ENCODE measurements at regions not wholly inside any gene's neighbourhood (a gene's known extent, or its start where the extent isn't known, plus 50 kb on each side); places are given as distances from the start of the nearest gene placed in this dataset.
"Not testable (repeated sequence)": the region's sequence is repeated elsewhere in the genome, so short reads cannot be mapped to it uniquely, and the experiment has no call there.

DNA sequence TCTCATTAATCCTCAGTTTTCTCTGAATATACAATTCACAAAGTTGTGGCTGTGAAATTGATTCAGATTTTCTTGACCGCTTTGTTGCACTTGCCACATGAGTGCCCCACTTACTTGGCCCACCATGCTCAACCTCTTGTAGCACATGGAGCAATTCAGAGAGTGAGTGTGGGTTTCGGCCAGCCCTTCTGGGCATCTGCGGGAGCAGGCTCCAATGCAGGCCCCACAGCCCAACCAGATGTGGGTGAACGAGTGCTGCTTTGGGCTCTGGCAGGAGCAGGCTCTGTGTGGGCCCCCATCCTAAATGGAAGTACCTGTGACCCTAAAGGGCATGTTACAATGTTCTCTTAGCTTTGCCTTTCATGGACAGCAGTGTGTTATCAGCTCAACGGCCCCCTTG lies 2338.6 kb downstream of the LRRC4C start:
- no peak for DNase-seq

DNA sequence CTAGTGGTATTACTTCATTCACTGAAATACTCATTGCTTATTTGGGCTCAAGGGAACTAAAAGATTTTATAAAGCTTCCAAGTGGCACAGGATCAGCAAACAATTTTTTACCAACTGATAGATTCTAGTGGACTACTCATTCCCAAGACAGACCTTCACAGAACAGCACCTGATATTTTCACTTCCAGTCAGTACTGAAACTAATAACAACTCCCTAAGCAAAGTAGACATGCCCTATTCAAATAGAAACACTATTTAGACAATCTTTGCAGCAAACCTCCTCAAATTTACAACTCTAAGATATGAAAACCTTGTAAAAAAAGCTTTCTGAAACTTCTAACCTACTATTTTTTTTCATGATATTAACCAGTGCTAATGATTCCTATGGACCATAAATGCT lies 2345.8 kb downstream of the LRRC4C start:
- no peak for DNase-seq

DNA sequence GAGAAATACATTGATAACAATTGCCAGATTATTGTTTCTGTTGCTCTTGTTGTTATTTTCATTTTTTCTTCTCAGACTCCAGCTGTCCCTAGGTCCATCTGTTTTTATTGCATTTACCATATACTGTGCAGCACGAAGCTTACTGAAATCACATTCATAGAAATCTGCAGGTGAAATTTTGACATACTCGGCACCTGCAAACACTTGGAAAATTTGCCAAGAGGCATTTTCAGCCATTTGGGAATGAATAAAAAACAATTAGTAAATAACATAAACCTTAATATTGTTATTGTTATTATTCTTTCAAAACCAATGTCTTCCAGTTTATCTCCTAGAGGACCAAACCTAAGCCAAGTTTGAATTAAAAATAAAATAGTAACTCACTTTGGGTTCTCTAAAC lies 2357.2 kb downstream of the LRRC4C start:
- DNase-seq: no peak

DNA sequence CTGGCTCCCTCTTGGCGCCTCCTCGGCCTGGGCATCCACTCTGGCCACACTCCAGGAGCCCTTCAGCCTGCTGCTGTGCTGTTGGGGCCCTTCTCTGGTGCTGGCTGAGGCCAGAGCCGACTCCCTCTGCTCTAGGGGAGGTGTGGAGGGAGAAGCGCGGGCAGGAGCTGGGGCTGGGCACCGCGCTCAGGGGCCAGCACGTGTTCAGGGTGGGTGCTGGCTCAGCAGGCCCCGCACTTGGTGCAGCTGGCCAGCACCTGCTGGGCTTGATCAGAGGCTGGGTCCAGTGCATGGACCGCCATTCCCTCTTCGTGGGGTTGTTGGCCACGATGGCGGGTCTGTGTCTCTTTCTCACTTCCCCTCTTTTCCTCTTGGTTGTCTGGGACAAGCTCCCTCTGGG lies 2381.0 kb downstream of the LRRC4C start:
- DNase-seq: no peak

DNA sequence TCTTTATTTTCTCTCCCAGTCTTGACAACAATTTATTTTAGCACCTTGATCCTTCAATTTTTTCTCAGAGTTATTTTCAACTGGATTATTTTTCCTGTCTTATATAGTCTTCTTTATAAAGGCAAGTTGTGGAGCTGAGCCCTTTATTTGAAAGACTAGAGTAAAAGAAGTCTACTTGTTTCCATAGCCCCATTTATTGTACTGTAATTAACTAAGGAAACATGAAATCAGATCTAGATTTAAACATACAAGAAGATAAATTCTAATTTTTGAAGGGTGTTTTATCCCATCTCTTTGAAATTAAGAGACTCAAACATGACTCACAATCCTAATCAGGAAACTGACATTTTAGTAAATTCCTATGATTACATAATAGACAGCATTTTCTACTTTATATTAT lies 2421.8 kb downstream of the LRRC4C start:
- no peak for DNase-seq

DNA sequence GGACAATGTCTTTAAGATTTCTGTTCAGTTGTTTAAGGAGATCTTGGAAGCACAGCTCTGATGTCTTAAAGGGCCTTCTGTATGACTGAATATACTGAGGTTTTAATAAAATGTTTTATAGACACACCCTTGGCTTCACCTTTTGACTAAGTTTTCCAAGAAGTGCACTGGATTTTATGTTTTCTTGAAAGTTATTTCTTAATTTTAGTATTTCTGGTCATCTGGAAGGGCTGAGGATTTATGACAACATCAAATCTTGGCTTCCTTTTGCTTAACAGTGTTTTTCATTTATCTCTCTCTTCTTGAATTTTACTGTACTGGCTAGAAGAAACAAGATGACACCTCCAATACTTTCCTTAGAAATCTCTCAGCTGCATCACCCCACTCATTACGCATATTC lies 2423.4 kb downstream of the LRRC4C start:
- DNase-seq: no peak

DNA sequence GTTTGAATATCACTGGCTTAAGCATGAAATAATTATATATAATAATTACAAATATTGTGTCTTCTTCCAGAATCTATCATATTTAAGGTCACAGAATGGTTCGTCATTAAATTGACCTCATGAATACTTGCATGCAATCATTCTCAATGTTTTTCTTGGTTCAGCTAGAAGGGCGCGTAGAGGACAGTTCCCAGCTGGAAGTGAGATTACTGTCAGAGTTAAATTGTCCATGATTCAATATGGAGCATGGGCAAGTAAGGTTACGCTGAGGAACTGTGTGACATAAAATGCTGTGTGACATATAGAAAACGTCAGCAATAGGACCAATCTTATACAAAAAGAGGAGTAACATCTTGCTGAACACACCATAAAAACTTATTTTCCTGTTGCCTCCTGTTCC lies 2423.5 kb upstream of the RAG2 start:
- no peak for DNase-seq

DNA sequence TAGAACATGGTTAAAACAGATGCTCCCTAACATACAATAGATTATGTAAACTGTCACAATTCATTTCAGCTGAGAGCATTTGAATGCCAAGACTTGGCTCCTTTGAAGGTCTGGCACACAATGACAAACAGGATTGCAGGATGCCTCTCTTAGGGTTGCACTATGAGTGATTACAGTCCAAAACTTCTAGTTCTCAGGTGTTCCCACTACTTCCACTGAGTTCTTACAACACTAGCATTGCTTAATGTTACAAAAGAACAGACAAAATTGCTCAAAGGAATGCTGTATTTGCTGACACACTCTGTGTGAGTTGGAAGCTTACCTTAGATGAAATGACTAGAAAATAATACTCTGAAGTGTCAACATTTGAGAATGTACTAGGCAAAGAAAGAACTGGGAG lies 2413.8 kb upstream of the RAG2 start:
- no peak for DNase-seq

DNA sequence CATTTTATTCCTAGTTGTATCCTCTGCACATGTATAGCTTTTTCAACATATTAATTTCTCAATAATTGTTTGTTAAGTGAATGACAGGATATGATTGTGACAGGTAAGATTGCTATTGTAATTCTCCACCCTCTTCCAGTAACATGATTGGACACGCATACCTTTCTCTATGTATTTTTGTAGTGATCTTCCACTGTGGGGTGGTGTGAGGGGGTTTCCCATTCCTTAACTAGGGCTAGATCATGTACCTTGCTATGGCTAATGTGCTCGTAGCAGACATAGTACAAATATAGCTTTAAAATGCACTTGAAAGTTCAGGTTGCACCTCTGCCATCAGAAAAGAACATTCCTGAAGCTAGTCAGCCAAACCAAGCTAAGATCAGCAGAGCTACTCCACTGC lies 2392.8 kb upstream of the RAG2 start:
- DNase-seq: no peak

DNA sequence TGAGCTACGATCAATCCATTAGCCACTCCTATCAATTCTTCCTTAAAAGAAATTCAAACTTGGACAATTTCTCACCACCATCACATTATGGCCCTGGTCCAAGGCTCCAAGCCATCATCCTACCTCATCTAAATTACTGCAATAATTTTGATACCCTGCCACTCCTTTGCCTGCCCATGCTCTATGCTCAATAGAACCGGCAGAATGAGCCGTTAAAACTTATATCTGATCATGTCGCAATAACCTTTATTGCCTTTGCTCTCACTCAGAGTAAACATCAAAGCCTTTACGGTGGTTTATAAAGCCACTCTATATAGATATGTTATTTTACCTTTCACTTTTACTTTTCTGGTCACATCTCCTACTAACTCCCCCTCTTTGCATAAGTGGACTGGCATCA lies 2392.1 kb upstream of the RAG2 start:
- no peak for DNase-seq

DNA sequence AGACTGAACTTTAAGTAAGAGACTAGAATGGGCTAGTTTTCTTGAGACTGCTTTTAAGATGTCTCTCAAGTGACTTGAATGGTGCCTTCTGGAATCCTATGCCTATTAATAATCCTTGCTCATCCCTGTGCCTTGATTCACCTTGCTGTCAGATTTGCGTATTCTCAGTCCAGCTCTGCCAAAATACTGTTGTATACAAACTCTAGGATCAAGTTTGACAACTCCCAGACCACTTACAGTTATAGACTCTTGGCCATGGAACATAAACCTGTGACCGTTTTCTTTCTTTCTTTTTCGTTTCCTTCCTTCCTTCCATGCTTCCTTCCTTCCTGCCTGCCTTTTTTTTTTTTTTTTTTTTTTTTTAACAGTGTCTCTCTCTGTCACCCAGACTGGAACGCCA lies 2390.9 kb upstream of the RAG2 start:
- DNase-seq: no peak

DNA sequence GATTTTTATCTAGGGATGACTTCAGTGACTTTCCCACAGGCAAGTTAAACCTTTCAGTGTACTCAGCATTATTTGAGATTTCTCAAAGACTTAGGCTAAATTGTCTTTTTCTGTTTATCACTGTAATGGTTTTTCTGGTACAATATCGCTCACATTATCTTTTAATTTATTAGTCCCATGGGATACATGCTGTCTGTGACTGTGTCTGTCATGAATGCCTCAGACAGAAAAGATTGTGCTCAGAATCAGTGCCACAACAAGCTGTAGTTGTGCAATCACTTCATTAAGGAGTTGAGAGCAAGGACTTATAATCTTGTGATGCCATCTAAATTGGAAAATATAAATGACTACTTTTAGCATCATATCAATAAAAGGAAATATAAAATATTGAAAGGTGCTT lies 2374.2 kb upstream of the RAG2 start:
- no peak for DNase-seq

DNA sequence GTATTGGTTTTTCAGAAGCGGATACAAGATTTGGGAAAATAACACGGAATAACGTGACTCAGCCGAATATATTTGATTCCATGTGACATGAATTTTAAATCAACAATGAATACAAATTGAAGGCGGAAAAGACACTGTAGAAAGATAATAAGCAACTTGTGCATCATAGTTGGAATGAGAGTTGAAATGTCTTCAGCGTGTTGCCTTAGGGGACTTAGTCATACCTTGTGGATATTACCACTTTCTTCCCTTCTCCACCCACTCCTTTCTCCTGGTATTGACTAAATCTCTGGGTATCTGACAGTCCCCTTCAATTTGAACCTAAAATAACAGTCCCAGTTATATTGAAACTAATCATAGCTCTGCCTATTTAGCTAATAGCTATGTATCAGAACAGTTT lies 2373.1 kb upstream of the RAG2 start:
- no peak for DNase-seq

DNA sequence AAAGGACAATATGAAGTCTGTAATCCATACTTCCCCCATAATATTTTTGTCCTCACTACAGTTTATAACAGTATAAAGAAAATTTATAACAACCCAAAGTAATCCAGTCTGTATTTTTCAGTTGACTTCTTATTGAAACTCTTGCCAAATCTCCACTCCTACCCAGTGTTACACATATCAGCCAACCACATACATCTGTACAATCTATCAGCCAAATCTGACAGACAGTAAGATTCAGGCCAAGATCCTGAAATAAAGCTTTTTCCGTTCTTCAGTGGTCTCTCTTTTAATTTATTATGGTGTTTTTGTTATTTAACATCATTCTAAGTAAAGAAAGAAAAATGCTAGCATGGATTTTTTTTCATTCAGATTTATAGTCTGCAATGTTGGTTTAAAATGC lies 2370.9 kb upstream of the RAG2 start:
- DNase-seq: no peak

DNA sequence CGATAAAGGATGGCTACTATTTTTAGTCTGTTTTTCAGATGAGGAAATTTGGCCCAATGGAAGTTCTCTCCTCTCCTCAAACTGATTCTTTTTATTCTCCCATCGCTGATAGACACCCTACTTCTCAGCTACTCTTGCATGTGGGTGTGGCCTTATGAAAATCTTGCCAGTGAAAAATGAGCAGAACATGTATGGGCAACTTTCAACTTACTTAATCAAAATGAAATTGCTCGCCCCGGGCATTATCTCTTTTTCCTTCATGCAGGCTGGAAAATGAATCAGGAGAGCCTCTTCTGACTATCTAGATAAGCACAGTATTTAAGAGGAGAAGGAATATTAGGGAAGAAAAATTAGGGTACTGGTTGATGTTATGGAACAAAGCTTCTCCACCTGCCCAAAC lies 2354.7 kb upstream of the RAG2 start:
- DNase-seq: no peak

DNA sequence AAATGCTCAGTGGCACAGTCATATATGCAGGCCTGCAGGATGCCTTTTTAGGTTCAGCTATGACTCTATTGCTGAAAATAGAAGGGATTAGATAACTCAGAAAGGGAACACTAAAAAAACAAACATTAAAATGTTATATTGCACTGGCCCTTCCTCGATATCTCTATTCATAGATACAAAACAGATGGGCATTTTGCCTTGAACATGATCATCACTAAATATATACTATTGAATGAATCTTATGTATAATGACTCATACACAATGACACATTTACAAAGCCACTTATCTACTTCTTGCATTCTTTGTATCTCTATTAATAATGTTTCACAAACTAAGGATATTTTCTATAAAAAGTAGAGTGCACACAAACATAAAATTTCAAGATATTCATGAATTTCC lies 2352.8 kb upstream of the RAG2 start:
- DNase-seq: no peak

DNA sequence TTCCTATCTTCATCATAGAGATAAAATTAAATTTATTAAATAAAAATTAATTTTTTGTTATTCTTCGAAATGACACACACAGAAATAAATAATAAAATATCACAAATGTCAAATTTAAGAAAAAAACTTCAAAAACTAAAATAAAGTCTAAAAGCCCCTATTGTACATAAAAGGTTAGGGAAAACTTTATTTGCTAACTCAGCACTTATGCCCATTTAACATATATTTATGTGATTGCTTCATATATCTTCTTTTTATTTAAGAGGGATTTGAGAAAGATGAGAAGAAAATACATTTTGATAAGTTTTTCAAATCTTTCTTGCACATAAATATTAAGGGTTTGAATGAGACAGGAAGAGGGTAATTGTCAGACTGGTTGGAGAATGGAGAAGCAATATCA lies 2350.4 kb upstream of the RAG2 start:
- no peak for DNase-seq

DNA sequence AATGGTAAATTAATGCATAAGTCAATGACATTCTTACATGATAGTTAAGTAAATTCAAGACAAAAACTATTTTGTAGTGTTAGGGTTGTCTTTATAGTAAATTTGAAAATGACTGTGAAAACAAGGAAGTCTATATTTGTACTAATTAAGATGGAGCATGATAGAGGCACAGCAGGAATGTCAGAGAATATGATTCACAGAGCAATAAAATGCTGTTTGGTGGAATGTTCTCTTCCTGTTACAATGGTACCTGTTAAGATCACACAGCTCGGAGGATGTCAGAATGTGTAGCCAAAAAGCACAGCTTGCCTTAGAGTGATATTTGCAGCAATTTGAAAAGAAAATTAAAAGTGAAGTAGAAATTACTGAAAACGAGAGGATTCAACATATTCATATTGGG lies 2339.7 kb upstream of the RAG2 start:
- no peak for DNase-seq

DNA sequence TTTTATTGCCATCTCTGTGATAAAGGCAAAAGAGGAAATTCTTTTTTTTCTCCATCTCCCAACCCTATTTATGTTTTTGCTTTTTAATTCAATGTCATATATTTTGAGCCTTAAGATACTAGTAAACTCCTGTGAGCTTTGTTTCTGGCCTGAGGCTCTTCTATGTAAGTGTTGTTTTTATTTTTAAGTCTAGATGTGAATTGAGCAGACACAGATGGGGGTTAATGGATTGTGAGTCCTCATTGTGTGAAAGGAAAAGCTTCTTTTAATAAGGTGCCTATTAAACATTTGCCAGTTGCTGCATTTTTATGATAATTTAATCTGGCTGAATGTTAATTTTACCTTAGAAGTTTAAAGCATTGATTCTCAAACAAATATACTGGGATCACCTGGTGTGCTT lies 2337.9 kb upstream of the RAG2 start:
- DNase-seq: no peak

DNA sequence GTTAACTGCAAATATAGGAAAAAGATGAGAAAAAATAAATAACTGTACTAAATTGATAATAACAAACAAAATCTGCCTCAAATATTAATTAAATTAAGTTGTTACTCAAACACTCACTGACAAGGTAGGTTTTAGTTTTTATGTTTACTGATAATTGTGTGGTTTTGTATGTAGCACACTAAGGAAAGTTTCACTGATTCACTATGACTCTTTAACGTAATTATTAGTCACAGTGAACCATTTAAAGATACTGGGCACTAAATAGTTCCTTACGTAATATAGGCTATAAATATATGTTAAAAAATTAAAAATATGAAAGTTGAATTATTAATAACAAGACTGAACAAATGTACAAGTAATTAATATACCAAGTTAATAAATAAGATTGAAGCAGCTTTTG lies 2330.0 kb upstream of the RAG2 start:
- no peak for DNase-seq

DNA sequence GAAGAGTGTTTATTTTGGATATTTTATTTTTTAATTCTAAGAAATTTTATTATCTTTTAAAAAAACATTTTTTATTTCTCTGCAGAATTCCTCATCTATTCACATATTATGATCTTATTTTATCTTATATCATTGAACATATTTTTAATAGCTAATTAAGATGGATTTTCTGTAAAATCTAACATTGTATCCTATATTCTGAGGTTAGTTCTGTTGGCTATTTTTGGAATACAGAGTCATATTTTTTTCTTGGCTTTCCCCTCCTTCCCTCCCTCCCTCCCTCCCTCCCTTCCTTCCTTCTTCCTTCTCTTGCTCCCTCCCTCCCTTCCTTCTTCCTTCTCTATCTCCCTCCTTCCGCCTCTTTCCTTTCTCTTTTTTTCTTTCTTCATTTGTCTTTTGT lies 2326.6 kb upstream of the RAG2 start:
- DNase-seq: no peak

DNA sequence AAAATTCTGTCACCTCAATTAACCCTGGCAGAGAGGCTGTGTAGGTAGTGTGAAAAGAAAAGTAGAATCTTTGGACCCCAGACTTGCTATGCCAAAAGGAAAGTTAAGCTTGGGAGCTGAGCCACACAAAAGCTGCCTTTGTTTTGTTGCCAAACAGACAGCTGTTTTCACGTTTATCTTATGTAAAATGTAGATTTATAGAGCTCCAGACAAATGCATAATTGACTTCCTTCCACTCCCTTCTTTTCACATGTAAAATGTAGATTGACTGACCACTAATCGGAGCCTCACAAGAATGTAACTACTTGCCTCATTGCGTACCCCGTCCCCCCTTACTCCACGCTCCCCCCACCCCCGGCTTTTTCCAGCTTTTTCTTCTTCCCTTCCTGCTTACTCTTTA lies 2302.2 kb upstream of the RAG2 start:
- no peak for DNase-seq

DNA sequence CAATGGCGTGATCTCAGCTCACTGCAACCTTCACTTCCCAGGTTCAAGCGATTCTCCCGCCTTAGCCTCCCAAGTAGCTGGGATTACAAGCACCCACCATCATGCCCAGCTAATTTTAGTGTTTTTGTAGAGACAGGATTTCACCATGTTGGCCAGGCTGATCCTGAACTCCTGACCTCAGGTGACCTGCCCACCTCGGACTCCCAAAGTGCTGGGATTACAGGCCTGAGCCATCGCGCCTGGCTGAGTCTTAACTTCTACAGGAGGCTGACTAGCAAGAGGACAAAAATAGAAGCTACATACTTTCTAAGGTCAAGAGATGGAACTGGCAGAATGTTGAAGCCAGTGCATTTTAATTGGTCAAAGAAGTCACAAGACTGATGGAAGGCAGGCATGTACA lies 2296.2 kb upstream of the RAG2 start:
- DNase-seq: not testable (repeated sequence)

DNA sequence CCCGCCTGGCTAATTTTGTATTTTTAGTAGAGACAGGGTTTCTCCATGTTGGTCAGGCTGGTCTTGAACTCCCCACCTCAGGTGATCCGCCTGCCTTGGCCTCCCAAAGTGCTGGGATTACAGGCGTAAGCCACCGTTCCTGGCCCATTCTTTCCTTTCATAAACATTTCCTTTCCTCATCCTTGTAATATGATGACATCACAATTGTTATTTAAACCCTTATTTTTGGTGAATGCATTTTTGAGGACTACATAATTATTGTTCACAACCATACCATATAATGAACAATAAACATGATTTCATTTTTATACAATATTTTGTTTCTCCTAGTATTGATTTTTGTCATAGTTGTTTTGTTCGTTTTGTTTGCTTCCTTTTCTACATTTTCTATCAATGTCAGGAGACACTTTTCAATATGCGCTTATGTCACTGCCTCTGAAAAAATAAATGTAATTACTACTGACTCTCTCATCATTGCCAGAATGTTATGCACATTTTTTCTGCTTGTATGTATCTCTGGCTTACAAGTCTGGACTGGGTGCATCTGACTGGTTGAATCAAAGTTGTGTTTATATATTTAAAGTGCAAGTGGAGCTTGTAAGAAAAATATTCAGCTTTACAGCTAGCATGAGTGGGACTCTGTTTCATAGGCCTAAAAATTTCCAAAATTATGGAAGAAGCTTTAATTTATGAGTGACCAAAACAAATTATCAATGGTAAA lies 2286.3 kb upstream of the RAG2 start:
- DNase-seq: no peak

DNA sequence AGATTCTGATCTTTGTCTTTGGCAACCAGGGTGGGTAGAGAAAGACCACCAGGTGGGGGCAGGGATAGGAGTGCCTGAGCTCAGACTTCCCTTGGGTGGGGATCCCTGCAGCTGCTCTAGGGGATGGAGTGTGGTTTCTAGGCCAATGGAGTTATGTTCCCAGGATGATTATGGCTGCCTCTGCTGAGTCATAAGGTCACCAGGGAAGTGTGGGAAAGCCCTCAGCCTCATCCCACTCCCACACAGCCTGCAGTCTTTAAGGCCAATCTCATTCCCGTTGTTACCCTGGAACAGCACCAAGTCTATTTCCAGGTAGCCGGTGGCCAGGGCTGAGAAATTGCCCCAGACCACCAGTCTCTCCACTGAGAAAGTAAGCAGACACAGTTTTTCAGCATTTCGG lies 2269.3 kb upstream of the RAG2 start:
- no peak for DNase-seq

DNA sequence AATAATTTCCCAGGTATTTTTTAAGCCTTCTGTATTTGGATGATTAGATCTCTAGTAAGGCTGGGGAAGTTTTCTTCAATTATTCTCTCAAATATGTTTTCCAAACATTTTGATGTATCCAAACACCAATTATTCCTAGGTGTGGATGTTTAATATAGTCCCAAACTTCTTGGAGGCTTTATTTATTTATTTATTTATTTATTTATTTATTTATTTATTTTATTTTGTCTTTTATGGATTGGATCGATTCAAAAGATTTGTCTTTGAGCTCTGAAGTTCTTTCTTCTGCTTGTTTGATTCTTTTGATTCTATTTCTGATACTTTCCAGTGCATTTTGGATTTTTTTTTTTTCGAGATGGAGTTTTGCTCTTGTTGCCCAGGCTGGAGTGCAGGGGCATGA lies 2267.9 kb upstream of the RAG2 start:
- DNase-seq: no peak

All from DMS79 (cell line).